ENCODE measurements at regions not wholly inside any gene's neighbourhood (a gene's known extent, or its start where the extent isn't known, plus 50 kb on each side); places are given as distances from the start of the nearest gene placed in this dataset.

- Mint-ChIP-seq H3K27ac (no peak overlapping the region), H3K36me3 (ENCODE audit: low read depth) (no peaks in the 10 kb centered on the region), H3K4me1 (ENCODE audit: low read depth) (no peaks in the 10 kb centered on the region), H3K27me3 (ENCODE audit: insufficient read depth) (no peaks in the 10 kb centered on the region), H3K9me3 (peaks cover 4% of the 10 kb centered on the region), H3K4me3 (no peak overlapping the region)
- intact Hi-C loops (cut with micrococcal nuclease): no loop called here
- DNase-seq (ENCODE audit: low spot score): no peak
These were observed 342.4 kb downstream of the HGF start for GRCh38 chr7:81427461-81427860.

DNA sequence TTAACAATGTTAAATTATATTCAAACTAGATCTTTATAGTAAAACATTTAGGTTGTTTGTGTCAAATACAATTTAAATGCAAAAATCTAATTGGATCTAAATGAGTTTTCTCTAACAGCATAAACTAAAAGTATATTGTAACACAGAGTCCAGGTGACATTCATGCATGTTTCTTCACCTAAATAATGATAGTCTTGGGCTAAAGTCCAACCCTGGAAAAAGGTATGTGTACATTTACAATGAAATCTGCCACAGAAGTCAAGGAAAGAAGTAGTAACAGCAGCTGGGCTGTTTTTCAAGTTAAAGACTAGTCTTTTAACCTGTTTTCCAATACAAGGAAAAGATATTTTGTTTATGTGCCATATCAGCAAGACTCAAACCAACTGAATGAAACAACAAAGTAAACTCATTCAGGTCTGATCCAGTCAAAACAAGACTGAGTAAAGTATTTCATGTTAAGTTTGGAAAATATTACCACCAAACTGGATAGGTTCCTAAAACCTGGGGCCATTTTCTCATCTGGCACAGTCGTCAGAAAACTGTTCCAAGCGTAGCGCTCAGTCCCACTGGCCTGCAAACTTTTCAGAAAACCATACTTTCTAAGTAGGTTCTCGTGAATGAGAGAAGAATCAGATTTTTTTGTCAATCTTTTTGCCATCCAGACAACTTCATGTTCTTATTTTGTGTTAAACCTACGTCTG lies 349.2 kb downstream of the HGF start:
- no peak overlapping the region for H3K27ac Mint-ChIP-seq
- intact Hi-C loops (cut with micrococcal nuclease): no loop called here

DNA sequence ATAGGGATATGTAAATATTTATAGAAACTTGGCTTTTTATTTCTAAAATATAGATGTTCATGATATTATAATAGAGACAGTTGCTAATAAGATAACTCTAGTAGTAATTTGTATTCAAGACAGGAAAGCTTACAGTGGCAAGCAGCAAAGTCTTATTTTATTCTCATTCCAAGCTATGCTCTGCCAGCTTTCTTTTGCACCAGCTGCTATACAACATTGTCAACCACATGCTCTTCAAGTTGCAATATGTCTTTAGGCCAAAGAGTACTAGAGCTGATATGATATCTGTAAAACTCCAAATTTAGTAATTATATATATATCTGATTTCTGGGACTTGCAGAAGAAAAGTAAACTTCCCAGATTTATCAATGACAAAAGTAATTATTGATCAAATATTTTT lies 350.1 kb downstream of the HGF start:
- Mint-ChIP-seq H3K36me3 (ENCODE audit: low read depth) (no peaks in the 10 kb centered on the region), H3K4me1 (ENCODE audit: low read depth) (no peaks in the 10 kb centered on the region)

More for the DNA sequence above, 349.2 kb downstream of the HGF start:
- no peaks in the 10 kb centered on the region for H3K36me3 Mint-ChIP-seq (ENCODE audit: low read depth)
- no peaks in the 10 kb centered on the region for H3K27me3 Mint-ChIP-seq (ENCODE audit: insufficient read depth)
- H3K4me1 Mint-ChIP-seq (ENCODE audit: low read depth): no peaks in the 10 kb centered on the region
- peaks cover 3% of the 10 kb centered on the region for H3K9me3 Mint-ChIP-seq
- H3K4me3 Mint-ChIP-seq: no peak overlapping the region
- DNase-seq (ENCODE audit: low spot score): no peak

GRCh38 chr7:81416659-81417058 lies 353.2 kb downstream of the HGF start:
- intact Hi-C loops (cut with micrococcal nuclease): no loop called here
- H3K27me3 Mint-ChIP-seq (ENCODE audit: insufficient read depth): no peaks in the 10 kb centered on the region
- H3K4me1 Mint-ChIP-seq (ENCODE audit: low read depth): no peaks in the 10 kb centered on the region
- no peaks in the 10 kb centered on the region for H3K36me3 Mint-ChIP-seq (ENCODE audit: low read depth)
- no peaks in the 10 kb centered on the region for H3K9me3 Mint-ChIP-seq
- H3K4me3 Mint-ChIP-seq: no peak overlapping the region
- no peak for DNase-seq (ENCODE audit: low spot score)
- no peak overlapping the region for H3K27ac Mint-ChIP-seq

More for the DNA sequence above, 350.1 kb downstream of the HGF start:
- H3K27ac Mint-ChIP-seq: no peak overlapping the region
- no peak overlapping the region for H3K4me3 Mint-ChIP-seq
- H3K27me3 Mint-ChIP-seq (ENCODE audit: insufficient read depth): no peaks in the 10 kb centered on the region
- intact Hi-C loops (cut with micrococcal nuclease): no loop called here
- no peak for DNase-seq (ENCODE audit: low spot score)
- H3K9me3 Mint-ChIP-seq: no peaks in the 10 kb centered on the region

DNA sequence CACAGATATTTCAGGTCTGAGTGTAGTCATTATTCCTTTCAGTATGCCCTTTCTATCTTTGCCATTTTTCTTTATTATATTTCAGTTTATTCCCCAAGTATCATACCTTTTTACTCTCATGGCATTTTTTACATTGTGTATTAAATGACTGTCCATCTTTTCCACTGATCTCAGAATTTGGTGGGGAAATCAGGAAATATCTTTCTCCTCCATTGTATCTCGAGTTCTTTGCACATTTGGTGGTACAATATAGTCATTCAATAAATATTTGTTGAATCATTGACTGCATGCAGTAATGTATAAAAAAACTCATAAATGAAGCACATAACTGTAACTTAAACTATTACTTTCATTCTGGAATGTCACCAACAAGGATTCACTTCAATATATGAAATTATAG lies 354.7 kb downstream of the HGF start:
- Mint-ChIP-seq H3K9me3 (no peaks in the 10 kb centered on the region), H3K36me3 (ENCODE audit: low read depth) (no peaks in the 10 kb centered on the region), H3K27ac (no peak overlapping the region), H3K4me1 (ENCODE audit: low read depth) (no peaks in the 10 kb centered on the region), H3K4me3 (no peak overlapping the region), H3K27me3 (ENCODE audit: insufficient read depth) (no peaks in the 10 kb centered on the region)
- intact Hi-C loops (cut with micrococcal nuclease): no loop called here
- DNase-seq (ENCODE audit: low spot score): no peak

DNA sequence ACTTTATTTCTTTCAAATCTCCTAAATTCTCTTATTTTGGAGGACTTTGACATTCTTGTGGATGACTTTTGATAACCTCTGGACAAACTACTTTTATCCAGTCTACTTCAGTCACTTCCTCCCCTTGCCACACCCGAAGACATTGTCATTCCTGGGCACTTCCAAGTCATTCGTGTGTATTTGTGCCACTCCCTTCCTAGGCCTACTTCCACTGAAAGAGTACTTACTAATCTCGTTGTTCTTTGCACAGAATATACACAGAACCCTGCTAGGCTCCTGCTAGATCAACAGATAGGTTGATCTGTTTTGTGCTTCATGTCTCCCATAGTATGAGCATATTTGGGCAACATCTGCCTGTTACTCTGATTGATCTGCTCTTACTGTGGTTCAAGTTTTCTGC lies 355.4 kb downstream of the HGF start:
- Mint-ChIP-seq H3K27me3 (ENCODE audit: insufficient read depth) (no peaks in the 10 kb centered on the region), H3K27ac (no peak overlapping the region), H3K9me3 (no peaks in the 10 kb centered on the region), H3K4me1 (ENCODE audit: low read depth) (no peaks in the 10 kb centered on the region), H3K4me3 (no peak overlapping the region), H3K36me3 (ENCODE audit: low read depth) (no peaks in the 10 kb centered on the region)
- intact Hi-C loops (cut with micrococcal nuclease): no loop called here
- DNase-seq (ENCODE audit: low spot score): no peak

DNA sequence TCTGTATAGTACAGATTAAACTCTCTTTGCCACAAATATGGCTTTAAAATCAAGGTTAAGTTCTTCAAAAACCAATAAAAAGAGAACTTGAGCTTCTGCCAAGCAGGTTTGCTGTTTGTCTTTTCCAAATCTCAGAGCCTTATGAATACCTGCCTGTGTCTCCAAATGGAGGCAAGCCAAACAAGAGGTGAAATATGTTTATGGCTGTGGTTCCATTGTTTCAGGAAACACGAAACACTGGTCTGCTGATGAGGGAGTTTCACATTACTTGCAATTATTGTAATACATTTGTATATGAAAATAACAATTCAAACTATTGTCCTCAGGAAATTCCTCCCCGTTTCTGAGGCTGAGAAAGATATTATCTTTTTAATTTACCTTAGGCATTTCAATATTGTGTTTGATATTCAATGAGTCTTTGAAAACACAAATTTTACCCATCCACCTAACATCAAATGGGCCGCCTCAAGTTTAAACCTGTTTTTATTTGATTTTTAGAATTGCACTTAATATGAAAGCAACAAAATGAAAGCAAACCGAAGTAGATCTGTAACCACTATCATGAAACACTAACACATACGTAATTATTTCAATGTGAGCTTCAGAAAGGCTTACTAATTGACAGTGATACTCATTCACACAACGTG lies 359.3 kb downstream of the HGF start:
- intact Hi-C loops (cut with micrococcal nuclease): no loop called here
- no peaks in the 10 kb centered on the region for H3K36me3 Mint-ChIP-seq (ENCODE audit: low read depth)
- H3K27ac Mint-ChIP-seq: no peak overlapping the region
- no peak overlapping the region for H3K4me3 Mint-ChIP-seq
- DNase-seq (ENCODE audit: low spot score): no peak
- no peaks in the 10 kb centered on the region for H3K27me3 Mint-ChIP-seq (ENCODE audit: insufficient read depth)
- H3K9me3 Mint-ChIP-seq: no peaks in the 10 kb centered on the region
- H3K4me1 Mint-ChIP-seq (ENCODE audit: low read depth): no peaks in the 10 kb centered on the region

DNA sequence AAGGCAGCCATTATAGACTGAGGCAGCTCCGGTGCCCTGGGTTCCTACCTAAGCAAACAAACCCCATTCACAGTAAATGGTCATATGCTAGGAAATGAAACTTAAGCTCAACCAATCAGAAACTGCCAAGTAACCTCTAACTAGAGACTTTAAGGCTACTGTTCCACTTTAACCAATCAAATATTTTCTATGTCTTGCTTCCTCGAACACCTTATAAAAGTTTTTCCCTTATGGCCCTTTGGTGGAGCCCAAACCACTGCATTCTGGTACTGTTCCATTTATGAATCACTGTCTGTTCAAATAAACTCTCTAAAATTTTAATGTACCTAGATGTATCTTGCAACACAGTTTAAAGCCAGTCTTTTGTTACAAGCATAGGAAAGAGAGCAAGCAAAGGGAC lies 361.1 kb downstream of the HGF start:
- Mint-ChIP-seq H3K9me3 (no peaks in the 10 kb centered on the region), H3K4me3 (no peak overlapping the region), H3K27me3 (ENCODE audit: insufficient read depth) (no peaks in the 10 kb centered on the region), H3K27ac (no peak overlapping the region), H3K4me1 (ENCODE audit: low read depth) (no peaks in the 10 kb centered on the region), H3K36me3 (ENCODE audit: low read depth) (no peaks in the 10 kb centered on the region)
- intact Hi-C loops (cut with micrococcal nuclease): no loop called here
- no peak for DNase-seq (ENCODE audit: low spot score)

DNA sequence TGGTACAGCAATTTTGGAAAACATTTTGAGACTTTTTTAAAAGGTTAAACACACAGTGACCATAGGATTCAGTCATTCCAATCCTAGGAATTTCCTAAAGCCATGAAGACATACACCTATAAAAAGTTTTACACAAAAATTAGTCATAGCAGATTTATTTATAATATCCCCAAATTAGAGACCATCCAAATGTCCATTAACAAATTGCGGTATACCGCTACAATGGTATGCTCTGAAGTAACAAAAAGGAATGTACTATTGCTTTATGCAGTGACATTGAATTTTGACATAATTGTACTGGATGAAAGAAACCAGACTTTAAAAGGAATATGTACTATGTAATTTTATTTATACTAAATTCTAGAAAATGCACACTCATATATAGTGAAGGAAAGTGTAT lies 362.8 kb downstream of the HGF start:
- Mint-ChIP-seq H3K9me3 (no peaks in the 10 kb centered on the region), H3K4me3 (no peak overlapping the region), H3K36me3 (ENCODE audit: low read depth) (no peaks in the 10 kb centered on the region), H3K27me3 (ENCODE audit: insufficient read depth) (no peaks in the 10 kb centered on the region), H3K4me1 (ENCODE audit: low read depth) (no peaks in the 10 kb centered on the region), H3K27ac (no peak overlapping the region)
- intact Hi-C loops (cut with micrococcal nuclease): no loop called here
- no peak for DNase-seq (ENCODE audit: low spot score)

DNA sequence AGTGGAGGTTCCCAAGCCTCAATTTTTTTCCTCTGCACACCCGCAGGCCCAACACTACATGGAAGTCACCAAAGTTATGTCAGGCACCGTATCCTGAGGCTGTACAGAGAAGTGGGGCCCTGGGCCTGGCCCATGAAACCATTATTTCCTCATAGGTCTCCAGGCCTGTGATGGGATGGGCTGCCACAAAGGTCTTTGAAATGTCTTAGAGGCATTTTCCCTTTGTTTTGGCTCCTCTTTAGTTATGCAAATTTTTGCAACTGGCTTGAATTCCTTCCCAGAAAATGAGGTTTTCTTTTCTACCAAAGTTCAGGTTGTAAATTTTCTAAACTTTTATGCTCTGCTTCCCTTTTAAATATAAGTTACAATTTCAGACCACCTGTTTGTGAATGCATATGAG lies 365.2 kb downstream of the HGF start:
- Mint-ChIP-seq H3K27ac (no peak overlapping the region), H3K4me3 (no peak overlapping the region), H3K9me3 (no peaks in the 10 kb centered on the region), H3K27me3 (ENCODE audit: insufficient read depth) (no peaks in the 10 kb centered on the region), H3K36me3 (ENCODE audit: low read depth) (no peaks in the 10 kb centered on the region), H3K4me1 (ENCODE audit: low read depth) (no peaks in the 10 kb centered on the region)
- intact Hi-C loops (cut with micrococcal nuclease): no loop called here
- DNase-seq (ENCODE audit: low spot score): no peak

DNA sequence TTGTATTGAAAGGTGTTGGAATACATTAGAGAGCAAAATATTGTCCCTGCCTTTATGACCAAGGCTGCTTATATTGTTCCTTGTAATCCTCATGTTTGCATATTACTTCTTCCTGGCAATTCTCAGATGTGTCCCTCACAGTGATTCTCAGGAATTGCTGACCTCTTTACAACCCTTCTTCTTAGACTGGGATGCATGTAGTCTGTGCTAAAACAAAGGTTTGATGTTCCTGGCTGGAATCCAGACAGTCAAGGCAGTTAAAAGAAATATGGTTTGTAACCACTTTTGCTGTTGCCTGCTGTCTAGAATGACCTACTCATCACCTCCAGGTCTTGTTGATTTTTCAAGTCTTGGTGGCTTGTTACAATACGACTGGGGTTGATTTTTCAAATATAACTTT lies 367.6 kb downstream of the HGF start:
- Mint-ChIP-seq H3K27ac (no peak overlapping the region), H3K27me3 (ENCODE audit: insufficient read depth) (no peaks in the 10 kb centered on the region), H3K36me3 (ENCODE audit: low read depth) (no peaks in the 10 kb centered on the region), H3K9me3 (no peaks in the 10 kb centered on the region), H3K4me3 (no peak overlapping the region), H3K4me1 (ENCODE audit: low read depth) (no peaks in the 10 kb centered on the region)
- no peak for DNase-seq (ENCODE audit: low spot score)
- intact Hi-C loops (cut with micrococcal nuclease): no loop called here

GRCh38 chr7:81399471-81399870 lies 370.4 kb downstream of the HGF start:
- Mint-ChIP-seq H3K27me3 (ENCODE audit: insufficient read depth) (no peaks in the 10 kb centered on the region), H3K27ac (no peak overlapping the region), H3K9me3 (no peaks in the 10 kb centered on the region), H3K4me1 (ENCODE audit: low read depth) (no peaks in the 10 kb centered on the region), H3K36me3 (ENCODE audit: low read depth) (no peaks in the 10 kb centered on the region), H3K4me3 (no peak overlapping the region)
- no peak for DNase-seq (ENCODE audit: low spot score)
- intact Hi-C loops (cut with micrococcal nuclease): no loop called here

DNA sequence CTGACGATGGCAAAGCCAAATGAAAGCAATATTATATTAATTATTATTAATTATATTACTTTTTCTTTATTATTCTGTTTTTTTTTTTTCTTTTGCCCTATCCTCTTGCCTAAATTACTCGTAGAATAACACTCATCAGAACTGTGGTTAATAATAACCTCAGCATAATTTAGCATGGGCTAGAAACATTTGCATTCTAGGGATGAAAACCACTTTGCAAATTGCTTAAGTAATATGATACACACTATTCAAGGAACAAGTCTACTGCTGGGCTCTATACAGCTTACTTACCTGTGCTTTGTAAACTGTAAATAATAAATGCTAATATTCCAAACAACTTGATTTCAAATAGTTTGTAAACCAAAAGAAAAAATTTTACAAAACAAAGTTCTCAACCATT lies 375.8 kb downstream of the HGF start:
- Mint-ChIP-seq H3K9me3 (no peaks in the 10 kb centered on the region), H3K4me1 (ENCODE audit: low read depth) (no peaks in the 10 kb centered on the region), H3K4me3 (no peak overlapping the region), H3K27me3 (ENCODE audit: insufficient read depth) (no peaks in the 10 kb centered on the region), H3K36me3 (ENCODE audit: low read depth) (no peaks in the 10 kb centered on the region), H3K27ac (no peak overlapping the region)
- no peak for DNase-seq (ENCODE audit: low spot score)
- intact Hi-C loops (cut with micrococcal nuclease): no loop called here

GRCh38 chr7:81393018-81393417 lies 376.8 kb downstream of the HGF start:
- Mint-ChIP-seq H3K27ac (no peak overlapping the region), H3K4me1 (ENCODE audit: low read depth) (no peaks in the 10 kb centered on the region), H3K4me3 (no peak overlapping the region), H3K36me3 (ENCODE audit: low read depth) (no peaks in the 10 kb centered on the region), H3K27me3 (ENCODE audit: insufficient read depth) (no peaks in the 10 kb centered on the region), H3K9me3 (no peaks in the 10 kb centered on the region)
- intact Hi-C loops (cut with micrococcal nuclease): no loop called here
- no peak for DNase-seq (ENCODE audit: low spot score)

Data from activated T-helper 1 cell treated with anti-CD3 and anti-CD28 coated beads, Interleukin-12 subunit alpha, Interleukin-12 subunit beta, Interleukin-2, Interleukin-4 antibody, amounts not matched to agents 30 ng/mL and 10 ng/mL and 1 ng/mL, durations not matched to agents 14 hours and 24 hours and 36 hours (primary cell).